HG02642 (cell line): ENCODE measurements at regions not wholly inside any gene's neighbourhood (a gene's known extent, or its start where the extent isn't known, plus 50 kb on each side); places are given as distances from the start of the nearest gene placed in this dataset.

Experiments
- ATAC-seq: cut with Tn5 transposase; IDR thresholded peaks from one replicate; pipeline ENCODE4 v1.9.1; 2021; ENCODE audit warnings: mild to moderate bottlenecking; ENCODE audit not compliant: unreplicated experiment, poor library complexity

DNA sequence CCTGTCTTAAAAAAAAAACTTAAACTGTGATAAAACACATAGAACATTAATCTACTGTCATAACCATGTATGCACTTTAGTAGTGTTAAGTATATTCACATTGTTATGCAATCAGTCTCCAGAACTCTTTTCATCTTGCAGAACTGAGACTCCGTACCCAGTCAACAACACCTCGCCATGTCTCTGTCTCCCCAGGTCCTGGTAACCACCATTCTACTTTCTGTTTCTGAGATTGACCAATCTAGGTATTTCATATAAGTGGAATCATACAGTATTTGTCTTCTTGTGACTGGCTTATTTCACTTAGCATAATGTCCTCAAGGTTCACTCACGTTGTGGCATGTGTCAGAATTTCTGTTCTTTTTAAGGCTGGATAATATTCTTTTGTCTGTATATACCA lies 290.8 kb upstream of the CXCR4 start:
- ATAC-seq = no peak

DNA sequence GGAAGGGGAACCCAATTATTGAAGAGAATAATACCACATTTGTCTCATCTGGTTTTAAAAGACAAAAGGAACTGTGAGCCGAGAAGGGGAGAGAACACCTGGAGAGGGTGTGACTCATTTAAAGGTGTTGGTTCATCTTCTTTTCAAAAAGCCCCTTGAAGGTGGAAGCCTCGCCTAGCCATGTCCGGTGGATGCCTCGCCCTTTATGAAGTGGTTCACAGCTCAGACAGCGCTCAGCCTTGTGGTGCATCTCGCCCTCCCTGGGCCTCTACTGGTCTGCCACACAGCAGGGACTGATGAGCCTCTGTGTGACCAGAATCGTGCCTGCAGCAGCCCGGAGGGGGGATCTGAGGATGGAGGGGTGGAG lies 290.0 kb upstream of the CXCR4 start:
- ATAC-seq = no peak

DNA sequence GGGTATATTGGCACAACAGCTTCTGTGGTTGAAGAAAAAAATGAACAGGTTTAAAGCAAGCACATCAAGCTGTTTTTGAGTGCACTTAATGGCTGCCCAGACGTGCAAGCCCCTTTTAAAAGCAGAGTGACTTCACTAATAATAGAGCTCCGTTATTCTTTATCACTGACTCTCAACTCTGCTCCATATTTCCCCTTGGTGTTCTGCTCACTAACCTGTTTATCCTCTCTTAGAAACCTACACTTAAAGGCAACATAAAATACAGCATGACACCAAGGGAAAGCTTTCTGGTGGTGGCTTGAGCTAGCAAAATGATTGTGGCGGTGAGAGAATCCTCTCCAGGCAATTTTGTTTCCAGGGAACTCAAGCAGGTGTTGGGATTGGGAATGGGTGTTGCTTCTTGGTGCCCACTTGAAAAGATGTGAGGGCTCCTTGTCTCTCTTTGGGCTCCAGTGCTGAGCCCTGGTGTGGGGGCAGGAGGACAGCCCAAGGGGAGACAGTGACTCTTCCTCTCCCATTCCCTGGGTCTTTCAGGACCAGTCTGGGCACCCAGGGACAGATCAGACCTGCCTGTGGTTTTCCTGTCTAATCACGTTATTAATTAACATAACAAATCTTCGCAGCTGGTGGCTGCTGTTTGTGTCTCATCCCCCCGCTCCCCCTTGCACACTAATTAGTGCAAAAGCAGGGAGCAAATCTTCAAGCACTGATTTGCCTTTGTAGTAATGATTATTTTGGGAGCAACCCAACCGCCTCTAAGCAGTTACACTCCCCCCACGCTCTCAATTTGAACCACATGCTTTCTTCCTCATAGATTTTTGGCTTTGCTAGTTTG lies 289.4 kb upstream of the CXCR4 start:
- no peak for ATAC-seq

DNA sequence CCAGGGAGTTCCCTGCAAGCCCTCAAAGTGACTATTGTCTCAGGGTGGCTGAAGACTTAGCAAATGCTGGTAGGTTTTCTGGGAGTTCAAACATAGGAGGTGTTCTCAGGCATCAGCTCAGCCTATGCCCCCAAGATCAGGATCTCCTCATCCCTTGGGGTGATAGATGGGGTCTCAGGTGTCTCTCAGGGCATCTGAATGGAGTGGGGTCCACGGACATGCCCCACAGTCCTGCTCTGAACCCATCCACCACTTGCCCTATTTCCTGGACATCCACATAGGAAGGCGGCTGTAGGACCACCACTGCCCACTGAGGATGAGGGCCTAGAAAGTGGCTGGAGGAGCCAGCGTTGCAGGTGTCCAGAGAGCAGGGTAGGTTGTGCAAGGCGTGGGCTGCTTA lies 287.0 kb upstream of the CXCR4 start:
- no peak for ATAC-seq

DNA sequence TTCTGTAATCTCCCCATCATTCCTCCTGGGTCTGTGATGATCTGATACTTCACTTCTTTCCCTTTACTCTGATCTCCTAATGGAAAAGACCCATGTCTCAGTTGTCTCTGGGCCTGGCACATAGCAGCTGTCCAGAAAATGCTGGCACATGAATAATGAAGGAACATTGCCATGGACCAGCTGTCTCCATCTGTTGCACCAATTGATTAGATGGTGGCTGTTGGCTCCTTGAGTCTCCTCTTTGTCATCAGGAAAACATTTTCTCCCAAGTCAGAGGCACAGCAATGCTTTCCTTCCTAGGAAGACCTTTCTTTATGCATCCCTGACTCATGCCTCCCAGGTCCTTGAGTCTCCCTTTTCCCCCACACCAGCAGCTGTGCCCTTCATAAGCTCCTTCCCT lies 286.2 kb upstream of the CXCR4 start:
- ATAC-seq = no peak

DNA sequence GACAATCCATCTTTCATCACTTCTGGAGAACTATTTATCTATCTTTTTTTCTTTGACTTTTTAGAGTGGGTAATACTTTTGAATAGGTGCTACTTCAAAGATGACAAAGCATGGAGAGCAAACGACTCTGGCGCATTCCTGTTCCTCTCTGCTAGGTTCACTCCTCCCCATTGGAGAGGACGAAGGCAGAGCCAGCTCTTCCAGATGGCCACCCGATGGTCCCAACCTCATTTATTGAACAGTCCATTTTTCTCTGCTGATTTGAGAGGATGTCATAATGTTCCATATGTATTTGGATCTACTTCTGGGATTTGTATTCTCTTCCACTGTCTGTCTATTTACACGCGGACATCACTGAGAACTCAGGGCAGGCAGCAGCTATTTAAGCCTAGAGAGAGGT lies 284.3 kb upstream of the CXCR4 start:
- no peak for ATAC-seq

DNA sequence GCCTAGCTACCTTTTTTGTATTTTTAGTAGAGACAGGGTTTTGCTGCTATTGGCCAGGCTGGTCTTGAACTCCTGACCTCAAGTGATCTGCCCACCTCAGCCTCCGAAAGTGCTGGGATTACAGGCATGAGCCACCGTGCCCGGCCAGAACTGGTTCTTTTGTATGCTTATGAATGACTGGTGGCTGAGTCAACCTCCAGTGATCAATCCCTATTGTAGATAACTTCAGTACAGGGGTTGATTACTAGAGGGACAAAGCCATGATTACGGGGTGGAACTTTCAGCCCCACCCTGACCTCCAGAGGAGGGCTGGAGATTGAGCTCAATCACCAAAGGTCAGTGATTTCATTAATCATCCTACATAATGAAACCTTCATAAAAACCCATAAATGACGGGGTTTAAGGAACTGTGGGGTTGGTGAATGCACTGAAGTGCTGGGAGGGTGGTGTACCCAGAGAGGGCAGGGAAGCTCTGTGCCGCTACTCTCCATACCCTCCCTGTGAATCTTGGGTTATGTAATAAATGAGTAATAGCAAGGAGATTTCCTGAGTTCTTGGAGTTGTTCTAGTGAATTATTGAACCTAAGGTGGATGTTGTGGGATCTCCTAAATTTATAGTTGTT lies 281.8 kb upstream of the CXCR4 start:
- no peak for ATAC-seq

DNA sequence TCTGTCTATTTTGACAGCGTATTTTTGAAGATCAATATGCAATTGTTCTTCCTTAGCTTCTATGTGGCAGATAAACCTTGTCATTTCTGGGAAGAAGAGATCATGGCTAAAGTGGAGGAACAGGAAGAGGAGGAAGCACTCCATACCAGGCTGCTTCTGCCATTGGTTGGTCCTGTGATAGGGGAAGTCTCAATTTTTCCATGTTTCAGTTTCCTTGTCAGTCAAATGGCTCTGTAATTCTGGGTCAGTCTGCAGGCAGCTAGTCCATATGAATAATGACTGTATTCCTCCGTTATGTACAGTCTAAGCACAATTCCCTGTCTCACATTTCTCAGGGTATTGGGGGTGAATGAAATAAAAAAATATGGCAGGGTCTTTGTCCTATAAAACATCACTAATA lies 277.6 kb upstream of the CXCR4 start:
- no peak for ATAC-seq

DNA sequence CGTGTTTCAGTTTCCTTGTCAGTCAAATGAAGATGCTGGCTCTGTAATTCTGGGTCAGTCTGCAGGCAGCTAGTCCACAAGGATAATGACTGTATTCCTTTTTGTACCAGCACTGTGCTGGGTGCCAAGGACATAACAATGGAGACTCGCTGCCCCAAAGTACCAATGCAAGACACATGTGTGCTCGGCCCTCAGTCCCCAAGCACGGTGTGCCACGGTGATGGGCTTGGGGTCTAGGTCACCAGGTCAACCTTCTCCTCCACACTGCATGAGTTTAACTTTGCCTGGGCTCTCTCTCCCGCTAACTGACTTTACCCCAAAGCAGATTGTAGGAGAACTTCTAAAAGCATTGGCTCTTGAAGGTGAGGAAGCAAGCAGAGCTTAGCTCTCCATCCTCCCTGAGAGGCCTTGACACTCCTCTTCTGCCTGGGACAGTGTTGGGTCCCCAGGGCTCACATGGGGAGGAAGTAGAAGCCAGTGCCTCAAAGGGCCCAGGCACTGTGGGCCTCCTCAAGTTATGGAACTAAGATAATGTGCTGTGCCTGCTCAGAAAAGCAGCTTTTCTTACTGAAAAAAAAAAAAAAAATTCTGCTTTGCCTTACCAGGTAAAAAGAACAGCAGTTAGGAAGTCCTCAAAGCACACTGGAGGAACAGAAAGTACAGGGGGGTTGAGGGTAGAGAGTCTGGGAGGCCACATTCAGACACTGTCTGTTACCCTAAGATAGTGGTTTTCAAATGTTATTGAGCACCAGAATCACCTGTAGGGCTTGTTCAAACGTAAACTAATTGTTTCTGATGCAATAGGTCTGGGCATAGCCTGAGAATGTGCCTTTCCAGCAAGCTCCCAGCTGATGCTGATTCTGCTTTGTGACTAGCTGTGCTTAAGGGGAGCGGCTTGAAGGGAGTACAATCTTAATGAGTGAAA lies 276.4 kb upstream of the CXCR4 start:
- ATAC-seq = peak; percentile 65

DNA sequence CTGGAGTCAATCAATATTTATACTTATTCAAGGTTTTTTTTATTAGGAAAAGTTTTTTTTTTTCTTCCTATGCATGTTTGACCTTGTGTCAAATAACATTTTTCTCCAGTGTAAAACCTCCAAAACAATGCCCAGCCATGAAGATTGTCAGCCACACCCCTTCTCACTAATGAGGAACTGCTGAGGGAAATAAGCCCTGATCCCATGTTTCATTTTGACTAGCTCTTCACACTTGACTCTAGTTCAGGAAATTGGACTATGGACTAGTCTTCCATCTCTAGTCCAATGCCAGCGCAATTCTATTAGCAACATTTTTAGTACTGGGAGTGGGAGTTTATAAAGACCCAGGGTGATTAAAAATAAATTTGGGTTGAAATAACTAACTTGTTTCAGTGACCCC lies 275.6 kb upstream of the CXCR4 start:
- ATAC-seq = no peak

DNA sequence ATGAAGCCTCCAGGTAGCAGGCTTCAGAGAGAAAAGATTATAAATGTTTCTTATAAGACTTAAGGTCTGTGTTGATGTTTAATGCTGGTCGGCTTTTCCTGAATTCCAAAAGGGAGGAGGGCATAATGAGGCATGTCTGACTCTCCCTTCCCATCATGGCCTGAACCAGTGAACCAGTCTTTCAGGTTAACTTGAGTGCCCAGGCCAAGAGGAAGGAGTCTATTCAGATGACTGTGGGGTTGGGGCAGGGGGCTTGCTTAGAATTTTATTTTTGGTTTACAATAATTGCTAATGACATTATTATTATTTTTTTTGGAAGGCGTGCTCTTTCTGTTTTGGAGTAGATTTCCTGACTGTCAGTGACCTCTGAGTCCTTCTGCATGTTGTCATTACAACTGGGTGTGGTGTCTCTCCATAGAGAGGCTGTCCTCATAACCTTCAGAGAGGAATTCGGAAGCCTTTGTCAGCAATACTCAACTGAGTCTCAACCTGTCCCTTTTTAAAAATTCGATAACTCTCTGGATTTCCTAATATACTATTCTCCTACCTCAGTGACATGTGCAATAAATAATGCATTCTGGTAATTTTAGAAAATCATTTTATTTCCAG lies 275.1 kb upstream of the CXCR4 start:
- ATAC-seq = no peak

DNA sequence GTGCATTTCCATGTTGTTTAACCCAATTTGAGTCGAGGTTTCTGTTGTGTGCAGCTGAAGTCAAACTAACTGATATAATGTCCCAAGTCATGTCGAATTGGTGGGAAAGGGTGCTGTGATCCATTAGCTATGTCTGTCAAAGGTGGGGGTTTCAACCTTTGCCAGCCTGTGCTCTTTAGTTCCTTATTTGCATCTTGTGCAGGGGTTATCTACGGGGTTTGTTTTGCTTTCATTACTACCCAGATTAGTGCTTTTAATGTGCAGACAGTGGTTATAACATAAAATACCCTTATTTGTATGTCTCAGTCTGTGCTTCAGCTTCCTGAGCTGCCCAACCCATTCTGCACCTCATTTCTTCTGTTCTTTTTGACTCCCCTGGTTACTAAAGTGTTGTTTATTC lies 271.9 kb upstream of the CXCR4 start:
- ATAC-seq = peak; percentile 69

DNA sequence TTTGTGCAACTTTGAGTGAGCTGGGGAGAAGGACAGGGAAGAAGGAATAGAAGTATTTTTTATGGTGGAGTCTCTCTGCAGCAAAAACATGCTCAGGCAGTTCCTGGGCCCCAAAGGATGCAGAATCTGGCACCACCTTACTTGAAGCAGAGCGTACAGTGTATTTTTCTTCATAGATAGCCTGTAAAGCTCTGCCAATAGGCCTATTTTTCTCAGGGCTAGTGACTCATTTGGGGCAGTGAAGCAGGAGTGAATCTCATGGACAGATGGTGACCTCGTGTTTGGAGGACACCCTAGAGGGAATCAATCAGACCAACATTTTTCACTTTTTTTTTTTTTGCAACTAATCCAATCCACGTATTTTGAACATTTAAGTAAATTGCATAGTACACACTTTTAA lies 268.1 kb upstream of the CXCR4 start:
- ATAC-seq = no peak

DNA sequence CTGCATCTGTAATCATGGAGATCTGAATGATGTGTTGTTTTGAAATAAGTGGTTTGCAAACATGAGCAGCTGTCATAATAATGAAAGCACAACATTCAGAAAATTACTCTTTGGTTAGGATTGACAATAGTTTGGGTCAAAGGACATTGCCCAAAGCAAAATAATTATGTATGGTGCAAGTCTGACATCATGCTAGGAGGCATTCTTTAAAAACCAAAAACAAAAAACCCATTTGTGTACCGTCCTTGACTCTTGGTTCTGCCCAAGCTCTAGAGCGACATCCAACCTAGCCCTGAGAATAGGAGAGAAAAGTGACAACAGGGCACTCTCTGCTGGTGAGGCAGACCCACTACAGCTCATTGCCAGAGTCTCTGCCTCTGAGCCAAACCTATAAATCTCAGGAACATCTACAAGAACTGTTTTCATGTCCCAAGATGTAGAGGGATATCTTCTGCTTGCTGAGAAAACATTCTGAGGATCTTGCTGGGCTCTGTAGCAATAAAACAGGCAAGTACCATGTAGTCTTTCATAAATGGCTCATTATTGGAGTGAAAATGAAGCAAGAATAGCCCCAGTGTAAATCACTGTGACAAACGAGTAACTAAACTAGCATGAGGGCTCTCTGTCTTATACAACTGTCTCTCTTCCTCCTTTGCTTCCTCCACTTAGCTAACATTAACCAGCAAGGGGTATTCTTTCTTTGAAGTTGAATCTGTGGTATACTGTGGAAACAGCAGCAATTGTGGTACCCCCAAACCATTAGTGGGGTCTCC lies 266.8 kb upstream of the CXCR4 start:
- peak; percentile 41 for ATAC-seq

DNA sequence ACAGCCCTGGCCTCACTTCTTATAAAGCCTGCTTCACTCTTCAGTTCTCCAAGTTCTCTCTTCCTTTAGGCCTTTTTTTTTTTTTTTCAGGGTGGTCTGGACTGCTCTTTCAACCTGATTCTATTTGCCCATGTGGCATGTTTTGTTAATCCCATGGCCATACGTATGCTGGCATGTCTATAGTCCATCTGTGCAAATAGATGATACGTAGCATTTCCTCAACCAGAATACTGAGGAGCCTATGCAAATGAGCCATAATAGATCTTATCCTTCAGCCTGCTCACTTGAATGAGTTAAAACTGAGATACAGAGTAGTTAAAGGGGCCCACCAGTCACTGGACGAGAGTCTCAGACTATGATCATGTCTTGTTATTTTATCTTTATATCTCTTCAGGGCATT lies 265.2 kb upstream of the CXCR4 start:
- ATAC-seq = no peak

DNA sequence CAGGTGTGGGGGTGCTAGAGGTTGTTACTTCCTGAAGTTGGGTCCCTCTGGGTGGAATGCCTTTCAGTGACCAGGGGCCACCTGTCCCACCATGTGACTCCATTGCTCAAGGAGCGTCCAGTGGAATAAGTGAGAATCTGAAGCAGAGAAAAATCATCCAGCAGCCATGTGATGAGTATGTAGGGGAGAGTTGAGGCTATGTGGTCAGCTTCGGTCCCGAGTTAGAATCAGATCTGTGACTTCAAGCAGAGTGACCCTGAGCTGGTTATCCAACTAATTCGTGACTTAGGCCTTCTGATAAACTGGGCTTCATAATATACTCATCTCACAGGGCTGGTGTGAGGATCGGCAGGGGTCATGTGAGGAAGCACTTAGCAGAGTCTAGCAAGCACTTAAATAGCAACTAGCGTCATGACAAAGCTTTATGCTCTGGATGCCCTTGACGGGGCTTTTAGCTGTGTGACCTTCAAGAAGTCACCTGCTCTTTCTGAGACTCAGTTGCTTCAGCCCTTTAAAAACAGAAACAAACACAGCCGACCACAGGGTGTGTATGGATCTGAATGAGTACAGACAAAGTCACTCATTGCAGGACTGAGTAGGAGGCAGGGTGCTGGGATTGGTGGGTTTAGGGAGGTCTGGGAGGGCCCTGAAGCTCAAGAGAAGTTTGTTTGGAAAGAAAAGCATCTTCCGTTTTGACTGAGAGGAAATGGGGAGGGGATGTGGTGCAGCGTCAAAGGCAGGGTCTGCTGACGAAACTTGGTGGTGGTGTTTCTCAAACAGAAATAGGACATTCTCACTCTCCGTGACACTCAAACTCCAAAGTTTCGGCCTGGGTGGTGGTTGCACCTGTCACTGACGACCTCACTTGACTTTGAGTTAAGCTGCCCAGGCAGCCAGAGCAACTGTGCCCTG lies 264.0 kb upstream of the CXCR4 start:
- ATAC-seq = peak; percentile 86

DNA sequence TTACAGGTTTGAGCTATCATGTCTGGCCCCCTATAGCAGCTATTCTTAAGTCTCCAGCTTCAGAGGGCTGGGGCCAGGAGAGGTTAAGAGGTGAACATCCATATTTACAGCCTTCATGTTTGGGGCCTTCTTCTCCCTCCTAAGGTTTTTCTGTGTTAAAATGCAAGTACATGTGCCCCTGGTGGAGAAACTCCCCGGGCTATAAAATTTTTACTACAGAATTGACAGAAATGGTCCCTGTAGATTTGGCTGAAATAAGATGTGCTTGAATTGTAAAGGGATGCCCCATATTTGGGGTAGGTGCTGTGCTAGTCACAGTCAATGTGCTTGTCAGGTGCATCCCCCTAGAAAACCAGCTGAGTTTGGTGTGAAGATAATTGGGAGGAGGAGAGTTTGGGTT lies 263.3 kb upstream of the CXCR4 start:
- no peak for ATAC-seq

DNA sequence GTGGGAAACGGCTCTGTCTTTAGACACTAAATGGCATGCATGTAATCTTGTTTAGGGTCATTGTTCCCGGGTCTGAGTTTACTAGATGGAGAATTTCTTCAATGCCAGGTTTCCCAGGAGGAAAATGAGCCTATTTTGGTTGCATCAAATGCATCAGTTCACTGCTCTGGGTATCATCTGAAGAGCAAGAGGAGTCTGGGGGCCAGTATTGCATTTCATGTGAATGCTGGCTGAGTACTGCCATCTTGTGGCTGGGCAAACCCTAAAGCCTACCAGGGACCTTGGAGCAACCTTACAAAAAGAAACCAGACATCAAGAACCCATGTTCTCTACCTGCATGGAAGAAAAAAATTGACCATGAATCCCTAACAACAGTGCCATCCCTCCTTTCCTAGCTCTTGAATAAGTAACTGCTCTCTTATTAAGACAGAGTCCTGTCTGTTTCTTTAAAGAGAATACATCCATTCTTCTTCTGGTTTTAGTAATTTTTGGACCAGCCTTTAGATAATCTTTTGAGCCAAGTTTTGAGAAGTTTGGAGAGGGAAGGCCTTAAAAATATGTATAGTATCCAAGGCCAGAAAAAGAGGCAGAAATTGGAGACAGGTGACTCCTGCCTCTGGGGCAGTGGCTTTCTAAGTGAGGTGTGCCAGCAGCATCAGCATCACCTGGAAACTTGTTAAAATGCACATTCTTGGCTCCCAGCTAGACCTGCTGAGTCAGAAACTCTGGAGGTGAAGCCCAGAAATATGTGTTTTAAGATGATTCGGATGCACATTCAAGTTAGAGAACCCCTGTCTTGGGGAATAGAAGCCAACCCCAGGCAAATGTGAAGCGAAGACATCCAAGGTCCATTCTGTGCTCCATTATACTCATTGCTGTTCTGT lies 261.0 kb upstream of the CXCR4 start:
- ATAC-seq = no peak
